GM18870 (cell line): ENCODE measurements at regions not wholly inside any gene's neighbourhood (a gene's known extent, or its start where the extent isn't known, plus 50 kb on each side); places are given as distances from the start of the nearest gene placed in this dataset.
"Not testable (repeated sequence)": the region's sequence is repeated elsewhere in the genome, so short reads cannot be mapped to it uniquely, and the experiment has no call there.

Experiments
- ATAC-seq: cut with Tn5 transposase; IDR thresholded peaks from one replicate; pipeline ENCODE4 v1.9.1; 2021; ENCODE audit warnings: moderate library complexity; ENCODE audit not compliant: unreplicated experiment

- ATAC-seq, result no peak
These were observed 59.3 kb downstream of the BTBD3 start for GRCh38 chr20:11976966-11977365.

GRCh38 chr20:11978496-11978895 lies 60.8 kb downstream of the BTBD3 start:
- no peak for ATAC-seq

GRCh38 chr20:11979306-11979990 lies 61.8 kb downstream of the BTBD3 start:
- peak; percentile 92 for ATAC-seq

GRCh38 chr20:11980263-11980662 lies 62.6 kb downstream of the BTBD3 start:
- no peak for ATAC-seq

- ATAC-seq, result no peak
These were observed 63.8 kb downstream of the BTBD3 start for GRCh38 chr20:11981366-11981947.

GRCh38 chr20:11982289-11982954 lies 64.7 kb downstream of the BTBD3 start:
- no peak for ATAC-seq

- ATAC-seq, result no peak
These were observed 65.3 kb downstream of the BTBD3 start for GRCh38 chr20:11982955-11983470.

- ATAC-seq, result no peak
These were observed 69.3 kb downstream of the BTBD3 start for GRCh38 chr20:11986954-11987353.

- no peak for ATAC-seq
These were observed 69.8 kb downstream of the BTBD3 start for GRCh38 chr20:11987526-11987925.

- ATAC-seq, result no peak
These were observed 71.5 kb downstream of the BTBD3 start for GRCh38 chr20:11989018-11989771.

- ATAC-seq, result no peak
These were observed 74.7 kb downstream of the BTBD3 start for GRCh38 chr20:11992426-11992825.

GRCh38 chr20:11993886-11994461 lies 76.3 kb downstream of the BTBD3 start:
- peak; percentile 41 for ATAC-seq

- ATAC-seq, result peak; percentile 59
These were observed 78.3 kb downstream of the BTBD3 start for GRCh38 chr20:11995805-11996567.

GRCh38 chr20:12004776-12005175 lies 87.1 kb downstream of the BTBD3 start:
- ATAC-seq, result not testable (repeated sequence)

GRCh38 chr20:12012241-12013222 lies 94.8 kb downstream of the BTBD3 start:
- peak; percentile 88 for ATAC-seq

- no peak for ATAC-seq
These were observed 96.6 kb downstream of the BTBD3 start for GRCh38 chr20:12014276-12014675.

- no peak for ATAC-seq
These were observed 97.0 kb downstream of the BTBD3 start for GRCh38 chr20:12014736-12015135.

GRCh38 chr20:12016291-12016690 lies 98.6 kb downstream of the BTBD3 start:
- ATAC-seq, result no peak

GRCh38 chr20:12019715-12020114 lies 102.0 kb downstream of the BTBD3 start:
- ATAC-seq, result no peak
